ENCODE measurements at regions not wholly inside any gene's neighbourhood (a gene's known extent, or its start where the extent isn't known, plus 50 kb on each side); places are given as distances from the start of the nearest gene placed in this dataset.

DNA sequence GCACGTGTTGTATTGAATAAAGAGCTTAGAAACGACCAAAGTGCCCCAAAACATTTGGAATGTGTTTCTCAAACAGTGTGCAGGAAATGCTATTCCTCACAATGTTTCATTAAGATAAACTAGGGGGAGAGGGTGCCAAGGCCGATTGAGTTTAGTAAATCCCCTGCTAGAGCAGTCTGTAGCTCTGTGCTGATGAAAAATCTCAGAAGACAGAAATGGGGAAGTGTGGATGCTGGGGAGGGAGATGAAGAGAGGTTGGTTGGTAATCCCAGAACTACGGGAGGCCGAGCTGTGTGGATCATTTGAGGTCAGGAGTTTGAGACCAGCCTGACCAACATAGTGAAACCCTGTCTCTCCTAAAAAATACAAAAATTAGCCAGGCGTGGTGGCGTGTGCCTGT is 121.2 kb downstream of the FOXB1 start:
- H3K9ac ChIP-seq (ENCODE audit: low read length): no peak overlapping the region
- H3K36me3 ChIP-seq (ENCODE audit: control insufficient read depth, insufficient read depth, low read length): no peaks in the 10 kb centered on the region
- no peaks in the 10 kb centered on the region for H3K27me3 ChIP-seq (ENCODE audit: control insufficient read depth, insufficient read depth, low read length)
- H3K4me3 ChIP-seq (ENCODE audit: low read length): no peak overlapping the region
- H3K9me3 ChIP-seq (ENCODE audit: control insufficient read depth, low read length): no peaks in the 10 kb centered on the region
- H3K4me1 ChIP-seq (ENCODE audit: control insufficient read depth, insufficient read depth, low read length): no peaks in the 10 kb centered on the region

GRCh38 chr15:60126200-60126599 is 122.1 kb downstream of the FOXB1 start:
- no peak overlapping the region for H3K9ac ChIP-seq (ENCODE audit: low read length)
- H3K27me3 ChIP-seq (ENCODE audit: control insufficient read depth, insufficient read depth, low read length): no peaks in the 10 kb centered on the region
- H3K4me3 ChIP-seq (ENCODE audit: low read length): no peak overlapping the region
- no peaks in the 10 kb centered on the region for H3K36me3 ChIP-seq (ENCODE audit: control insufficient read depth, insufficient read depth, low read length)
- no peaks in the 10 kb centered on the region for H3K9me3 ChIP-seq (ENCODE audit: control insufficient read depth, low read length)
- H3K4me1 ChIP-seq (ENCODE audit: control insufficient read depth, insufficient read depth, low read length): no peaks in the 10 kb centered on the region

DNA sequence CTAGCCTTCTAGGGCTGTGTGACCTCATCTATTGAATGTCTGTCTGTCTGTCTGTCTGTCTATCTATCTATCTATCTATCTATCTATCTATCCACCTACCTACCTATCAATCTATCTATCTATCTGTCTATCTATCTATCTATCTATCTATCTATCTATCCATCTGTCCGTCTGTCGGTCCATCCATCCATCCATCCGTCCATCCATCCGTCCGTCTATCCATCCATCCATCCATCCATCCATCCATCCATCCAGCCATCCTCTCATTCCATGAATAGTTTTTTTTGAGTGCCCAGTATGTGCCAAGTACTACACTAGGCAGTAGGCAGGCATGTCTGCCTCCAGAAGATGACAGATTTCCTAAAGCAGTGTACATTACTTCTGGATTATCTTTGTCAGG is 122.5 kb downstream of the FOXB1 start:
- no peaks in the 10 kb centered on the region for H3K27me3 ChIP-seq (ENCODE audit: control insufficient read depth, insufficient read depth, low read length)
- H3K36me3 ChIP-seq (ENCODE audit: control insufficient read depth, insufficient read depth, low read length): no peaks in the 10 kb centered on the region
- no peak overlapping the region for H3K9ac ChIP-seq (ENCODE audit: low read length)
- no peaks in the 10 kb centered on the region for H3K4me1 ChIP-seq (ENCODE audit: control insufficient read depth, insufficient read depth, low read length)
- H3K9me3 ChIP-seq (ENCODE audit: control insufficient read depth, low read length): no peaks in the 10 kb centered on the region
- no peak overlapping the region for H3K4me3 ChIP-seq (ENCODE audit: low read length)

DNA sequence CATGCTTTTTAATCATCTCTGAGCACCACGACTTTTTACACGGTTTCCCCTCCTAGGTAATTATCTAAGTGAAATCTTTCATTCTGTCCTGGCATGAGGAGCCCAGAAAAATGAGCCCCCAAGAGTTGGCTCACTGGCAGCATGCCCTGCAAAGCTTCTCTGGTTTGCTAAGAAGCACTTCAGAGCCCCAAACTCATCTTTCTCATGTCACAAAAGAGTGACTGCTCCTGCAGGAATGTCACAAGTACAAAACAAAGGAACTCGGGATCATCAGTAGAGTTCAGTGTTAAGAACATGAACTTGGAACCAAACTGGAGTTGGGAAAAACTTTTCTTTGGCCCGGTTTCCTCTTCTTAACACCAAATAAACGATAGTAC is 123.9 kb downstream of the FOXB1 start:
- Histone ChIP-seq H3K9me3 (ENCODE audit: control insufficient read depth, low read length) (no peaks in the 10 kb centered on the region), H3K9ac (ENCODE audit: low read length) (peak overlapping the region; percentile 75), H3K36me3 (ENCODE audit: control insufficient read depth, insufficient read depth, low read length) (no peaks in the 10 kb centered on the region), H3K4me3 (ENCODE audit: low read length) (peak overlapping the region; percentile 53), H3K27me3 (ENCODE audit: control insufficient read depth, insufficient read depth, low read length) (no peaks in the 10 kb centered on the region), H3K4me1 (ENCODE audit: control insufficient read depth, insufficient read depth, low read length) (no peaks in the 10 kb centered on the region)

GRCh38 chr15:60128710-60129109 is 124.6 kb downstream of the FOXB1 start:
- Histone ChIP-seq H3K9ac (ENCODE audit: low read length) (no peak overlapping the region), H3K4me1 (ENCODE audit: control insufficient read depth, insufficient read depth, low read length) (no peaks in the 10 kb centered on the region), H3K9me3 (ENCODE audit: control insufficient read depth, low read length) (no peaks in the 10 kb centered on the region), H3K27me3 (ENCODE audit: control insufficient read depth, insufficient read depth, low read length) (no peaks in the 10 kb centered on the region), H3K4me3 (ENCODE audit: low read length) (no peak overlapping the region), H3K36me3 (ENCODE audit: control insufficient read depth, insufficient read depth, low read length) (no peaks in the 10 kb centered on the region)

DNA sequence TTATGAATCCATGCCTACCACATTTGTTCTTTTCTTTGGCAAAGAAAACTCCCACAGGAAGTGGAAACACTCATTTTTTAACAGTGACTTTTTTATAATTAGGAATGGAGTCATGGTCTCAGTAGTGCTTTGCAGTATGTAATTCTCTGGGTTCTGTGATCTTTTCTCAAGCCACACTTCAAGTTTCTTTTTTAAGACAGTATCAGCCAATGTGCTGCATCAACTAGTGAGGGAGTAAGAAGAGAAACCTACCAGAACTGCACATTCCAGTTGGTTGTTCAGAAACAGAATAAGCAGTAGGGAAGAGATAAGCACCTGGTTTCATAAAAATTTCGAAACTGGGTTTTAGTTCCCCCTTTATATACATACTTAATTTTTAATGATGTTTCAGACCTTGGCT is 126.3 kb downstream of the FOXB1 start:
- H3K27me3 ChIP-seq (ENCODE audit: control insufficient read depth, insufficient read depth, low read length): no peaks in the 10 kb centered on the region
- H3K9me3 ChIP-seq (ENCODE audit: control insufficient read depth, low read length): no peaks in the 10 kb centered on the region
- no peak overlapping the region for H3K9ac ChIP-seq (ENCODE audit: low read length)
- no peak overlapping the region for H3K4me3 ChIP-seq (ENCODE audit: low read length)
- no peaks in the 10 kb centered on the region for H3K4me1 ChIP-seq (ENCODE audit: control insufficient read depth, insufficient read depth, low read length)
- H3K36me3 ChIP-seq (ENCODE audit: control insufficient read depth, insufficient read depth, low read length): no peaks in the 10 kb centered on the region

GRCh38 chr15:60130821-60131220 is 126.7 kb downstream of the FOXB1 start:
- Histone ChIP-seq H3K27me3 (ENCODE audit: control insufficient read depth, insufficient read depth, low read length) (no peaks in the 10 kb centered on the region), H3K36me3 (ENCODE audit: control insufficient read depth, insufficient read depth, low read length) (no peaks in the 10 kb centered on the region), H3K9ac (ENCODE audit: low read length) (no peak overlapping the region), H3K4me3 (ENCODE audit: low read length) (no peak overlapping the region), H3K9me3 (ENCODE audit: control insufficient read depth, low read length) (no peaks in the 10 kb centered on the region), H3K4me1 (ENCODE audit: control insufficient read depth, insufficient read depth, low read length) (no peaks in the 10 kb centered on the region)

DNA sequence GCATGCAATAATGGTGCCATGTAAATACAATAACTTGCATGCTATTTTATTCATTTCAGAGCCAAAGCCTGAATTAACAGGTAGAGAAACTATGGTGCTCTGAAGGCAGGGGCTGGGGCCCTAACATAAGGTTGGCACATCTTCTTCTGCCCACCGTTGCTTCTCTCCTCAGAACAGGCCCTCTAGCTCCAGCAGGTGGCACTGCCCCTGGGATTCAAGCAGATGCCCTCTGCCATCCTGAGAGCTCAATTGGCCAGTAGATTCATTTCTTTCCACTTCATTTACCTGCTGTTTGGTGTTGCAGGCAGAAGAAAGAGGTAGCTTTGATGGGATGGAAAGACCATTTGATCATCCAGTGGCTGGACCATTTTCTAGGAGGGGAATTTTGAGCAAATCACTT is 130.5 kb downstream of the FOXB1 start:
- Histone ChIP-seq H3K4me1 (ENCODE audit: control insufficient read depth, insufficient read depth, low read length) (no peaks in the 10 kb centered on the region), H3K4me3 (ENCODE audit: low read length) (no peak overlapping the region), H3K27me3 (ENCODE audit: control insufficient read depth, insufficient read depth, low read length) (no peaks in the 10 kb centered on the region), H3K9ac (ENCODE audit: low read length) (no peak overlapping the region), H3K36me3 (ENCODE audit: control insufficient read depth, insufficient read depth, low read length) (no peaks in the 10 kb centered on the region), H3K9me3 (ENCODE audit: control insufficient read depth, low read length) (no peaks in the 10 kb centered on the region)

GRCh38 chr15:60135961-60136360 is 131.8 kb downstream of the FOXB1 start:
- no peak overlapping the region for H3K4me3 ChIP-seq (ENCODE audit: low read length)
- H3K9me3 ChIP-seq (ENCODE audit: control insufficient read depth, low read length): no peaks in the 10 kb centered on the region
- H3K4me1 ChIP-seq (ENCODE audit: control insufficient read depth, insufficient read depth, low read length): no peaks in the 10 kb centered on the region
- H3K9ac ChIP-seq (ENCODE audit: low read length): no peak overlapping the region
- H3K36me3 ChIP-seq (ENCODE audit: control insufficient read depth, insufficient read depth, low read length): no peaks in the 10 kb centered on the region
- no peaks in the 10 kb centered on the region for H3K27me3 ChIP-seq (ENCODE audit: control insufficient read depth, insufficient read depth, low read length)

GRCh38 chr15:60137711-60138396 is 133.7 kb downstream of the FOXB1 start:
- no peaks in the 10 kb centered on the region for H3K27me3 ChIP-seq (ENCODE audit: control insufficient read depth, insufficient read depth, low read length)
- H3K4me3 ChIP-seq (ENCODE audit: low read length): no peak overlapping the region
- H3K9me3 ChIP-seq (ENCODE audit: control insufficient read depth, low read length): no peaks in the 10 kb centered on the region
- no peaks in the 10 kb centered on the region for H3K4me1 ChIP-seq (ENCODE audit: control insufficient read depth, insufficient read depth, low read length)
- H3K9ac ChIP-seq (ENCODE audit: low read length): no peak overlapping the region
- no peaks in the 10 kb centered on the region for H3K36me3 ChIP-seq (ENCODE audit: control insufficient read depth, insufficient read depth, low read length)

- Histone ChIP-seq H3K27me3 (ENCODE audit: control insufficient read depth, insufficient read depth, low read length) (no peaks in the 10 kb centered on the region), H3K36me3 (ENCODE audit: control insufficient read depth, insufficient read depth, low read length) (no peaks in the 10 kb centered on the region), H3K4me1 (ENCODE audit: control insufficient read depth, insufficient read depth, low read length) (no peaks in the 10 kb centered on the region), H3K4me3 (ENCODE audit: low read length) (no peak overlapping the region), H3K9ac (ENCODE audit: low read length) (no peak overlapping the region), H3K9me3 (ENCODE audit: control insufficient read depth, low read length) (no peaks in the 10 kb centered on the region)
Measured at GRCh38 chr15:60138397-60138968, 134.4 kb downstream of the FOXB1 start.

- Histone ChIP-seq H3K4me3 (ENCODE audit: low read length) (no peak overlapping the region), H3K27me3 (ENCODE audit: control insufficient read depth, insufficient read depth, low read length) (no peaks in the 10 kb centered on the region), H3K36me3 (ENCODE audit: control insufficient read depth, insufficient read depth, low read length) (no peaks in the 10 kb centered on the region)
Measured at GRCh38 chr15:60152386-60152785, 148.3 kb downstream of the FOXB1 start.

More at GRCh38 chr15:60152386-60152785, 148.3 kb downstream of the FOXB1 start:
- Histone ChIP-seq H3K9me3 (ENCODE audit: control insufficient read depth, low read length) (no peaks in the 10 kb centered on the region), H3K4me1 (ENCODE audit: control insufficient read depth, insufficient read depth, low read length) (no peaks in the 10 kb centered on the region), H3K9ac (ENCODE audit: low read length) (no peak overlapping the region)

Data from mucosa of stomach (tissue), 1 donor.